ENCODE measurements at regions not wholly inside any gene's neighbourhood (a gene's known extent, or its start where the extent isn't known, plus 50 kb on each side); places are given as distances from the start of the nearest gene placed in this dataset.

- BruUV-seq (replicated peaks) = no TSS peak
- TF ChIP-seq CTCF (conservative IDR thresholded peaks at IDR 0.05; ENCODE audit: low read length) (no peak), EZH2phosphoT487 (IDR thresholded peaks at IDR 0.05; ENCODE audit: borderline replicate concordance, low read depth, low read length) (no peak)
Observed at GRCh38 chr16:26885674-26886073, 181.1 kb upstream of the C16orf82 start.

GRCh38 chr16:26889740-26890139 lies 177.0 kb upstream of the C16orf82 start:
- H3K9me2 ChIP-seq (ENCODE audit: insufficient read depth, low read length) = no peaks in the 10 kb centered on the region
- DNase-seq (ENCODE audit: low spot score) = no peak
- no peaks in the 10 kb centered on the region for H4K20me1 ChIP-seq (ENCODE audit: insufficient read depth, low read length)
- no TSS peak for BruUV-seq (replicated peaks)
- POLR2A ChIA-PET = interaction anchor here (0.6 to 0.8 kb wide), 2 partner anchors 40 to 1492 kb away, joined by 3 to 4 read pairs; no protein-coding TSS in a partner anchor
- H2AFZ ChIP-seq (ENCODE audit: low read length) = no peak overlapping the region
- no peak overlapping the region for H3K4me3 ChIP-seq (ENCODE audit: low read depth, low read length, poor library complexity, severe bottlenecking)
- CTCF ChIA-PET (ENCODE audit: unreplicated experiment) = no interaction called here
- H3K9me3 ChIP-seq (ENCODE audit: low read length) = no peaks in the 10 kb centered on the region
- no peak for TF ChIP-seq CTCF (conservative IDR thresholded peaks at IDR 0.05; ENCODE audit: low read length)
- TF ChIP-seq EZH2phosphoT487 (IDR thresholded peaks at IDR 0.05; ENCODE audit: borderline replicate concordance, low read depth, low read length) = no peak
- no peaks in the 10 kb centered on the region for H3K4me1 ChIP-seq (ENCODE audit: insufficient read depth, low read length, poor library complexity, severe bottlenecking)
- H3K79me2 ChIP-seq (ENCODE audit: insufficient read depth, low read depth, low read length) = no peaks in the 10 kb centered on the region
- no peaks in the 10 kb centered on the region for H3K36me3 ChIP-seq (ENCODE audit: insufficient read depth, low read length)
- H3K27ac ChIP-seq (ENCODE audit: low read depth, low read length, poor library complexity, severe bottlenecking) = no peak overlapping the region
- no peak overlapping the region for H3K4me2 ChIP-seq (ENCODE audit: low read length)
- intact Hi-C loops (cut with micrococcal nuclease; ENCODE audit: unreplicated experiment) = no loop called here

More at GRCh38 chr16:26885674-26886073, 181.1 kb upstream of the C16orf82 start:
- Histone ChIP-seq H3K9me3 (ENCODE audit: low read length) (no peaks in the 10 kb centered on the region), H3K9me2 (ENCODE audit: insufficient read depth, low read length) (no peaks in the 10 kb centered on the region), H3K27ac (ENCODE audit: low read depth, low read length, poor library complexity, severe bottlenecking) (no peak overlapping the region), H3K4me3 (ENCODE audit: low read depth, low read length, poor library complexity, severe bottlenecking) (no peak overlapping the region), H3K4me1 (ENCODE audit: insufficient read depth, low read length, poor library complexity, severe bottlenecking) (no peaks in the 10 kb centered on the region), H3K36me3 (ENCODE audit: insufficient read depth, low read length) (no peaks in the 10 kb centered on the region), H3K79me2 (ENCODE audit: insufficient read depth, low read depth, low read length) (no peaks in the 10 kb centered on the region), H3K4me2 (ENCODE audit: low read length) (no peak overlapping the region), H2AFZ (ENCODE audit: low read length) (no peak overlapping the region), H4K20me1 (ENCODE audit: insufficient read depth, low read length) (no peaks in the 10 kb centered on the region)
- CTCF ChIA-PET (ENCODE audit: unreplicated experiment) = no interaction called here
- DNase-seq (ENCODE audit: low spot score) = no peak
- POLR2A ChIA-PET = no interaction called here
- intact Hi-C loops (cut with micrococcal nuclease; ENCODE audit: unreplicated experiment) = no loop called here

GRCh38 chr16:26898200-26898599 lies 168.5 kb upstream of the C16orf82 start:
- no peaks in the 10 kb centered on the region for H4K20me1 ChIP-seq (ENCODE audit: insufficient read depth, low read length)
- no peaks in the 10 kb centered on the region for H3K4me1 ChIP-seq (ENCODE audit: insufficient read depth, low read length, poor library complexity, severe bottlenecking)
- TF ChIP-seq CTCF (conservative IDR thresholded peaks at IDR 0.05; ENCODE audit: low read length) (no peak), EZH2phosphoT487 (IDR thresholded peaks at IDR 0.05; ENCODE audit: borderline replicate concordance, low read depth, low read length) (no peak)
- no peaks in the 10 kb centered on the region for H3K9me3 ChIP-seq (ENCODE audit: low read length)
- ChIA-PET POLR2A (no interaction called here), CTCF (ENCODE audit: unreplicated experiment) (no interaction called here)
- intact Hi-C loops (cut with micrococcal nuclease; ENCODE audit: unreplicated experiment) = no loop called here
- no peaks in the 10 kb centered on the region for H3K79me2 ChIP-seq (ENCODE audit: insufficient read depth, low read depth, low read length)
- no TSS peak for BruUV-seq (replicated peaks)
- H3K4me3 ChIP-seq (ENCODE audit: low read depth, low read length, poor library complexity, severe bottlenecking) = no peak overlapping the region
- no peak overlapping the region for H2AFZ ChIP-seq (ENCODE audit: low read length)
- H3K4me2 ChIP-seq (ENCODE audit: low read length) = no peak overlapping the region
- no peak for DNase-seq (ENCODE audit: low spot score)
- H3K27ac ChIP-seq (ENCODE audit: low read depth, low read length, poor library complexity, severe bottlenecking) = no peak overlapping the region
- no peaks in the 10 kb centered on the region for H3K36me3 ChIP-seq (ENCODE audit: insufficient read depth, low read length)
- no peaks in the 10 kb centered on the region for H3K9me2 ChIP-seq (ENCODE audit: insufficient read depth, low read length)
